ENCODE measurements at regions not wholly inside any gene's neighbourhood (a gene's known extent, or its start where the extent isn't known, plus 50 kb on each side); places are given as distances from the start of the nearest gene placed in this dataset.

- no peak for DNase-seq
Observed at GRCh38 chr5:3891113-3891512, 295.5 kb downstream of the IRX1 start.

- DNase-seq, result no peak
Observed at GRCh38 chr5:3893527-3893926, 297.9 kb downstream of the IRX1 start.

- no peak for DNase-seq
Observed at GRCh38 chr5:3893975-3894374, 298.3 kb downstream of the IRX1 start.

- no peak for DNase-seq
Observed at GRCh38 chr5:3896098-3896497, 300.5 kb downstream of the IRX1 start.

GRCh38 chr5:3899093-3899492 lies 303.5 kb downstream of the IRX1 start:
- DNase-seq, result no peak

- DNase-seq, result no peak
Observed at GRCh38 chr5:3904584-3904983, 309.0 kb downstream of the IRX1 start.

GRCh38 chr5:3905031-3905430 lies 309.4 kb downstream of the IRX1 start:
- DNase-seq, result no peak

GRCh38 chr5:3905521-3905920 lies 309.9 kb downstream of the IRX1 start:
- DNase-seq, result no peak

GRCh38 chr5:3911111-3911510 lies 315.5 kb downstream of the IRX1 start:
- DNase-seq, result no peak

GRCh38 chr5:3911773-3912172 lies 316.1 kb downstream of the IRX1 start:
- no peak for DNase-seq

GRCh38 chr5:3912790-3913189 lies 317.2 kb downstream of the IRX1 start:
- no peak for DNase-seq

- DNase-seq, result no peak
Observed at GRCh38 chr5:3913279-3913678, 317.6 kb downstream of the IRX1 start.

GRCh38 chr5:3925022-3925421 lies 329.4 kb downstream of the IRX1 start:
- DNase-seq, result no peak

GRCh38 chr5:3925935-3926334 lies 330.3 kb downstream of the IRX1 start:
- no peak for DNase-seq

GRCh38 chr5:3929799-3930198 lies 334.2 kb downstream of the IRX1 start:
- DNase-seq, result no peak

GRCh38 chr5:3931976-3932375 lies 336.3 kb downstream of the IRX1 start:
- DNase-seq, result no peak

GRCh38 chr5:3933536-3933935 lies 337.9 kb downstream of the IRX1 start:
- no peak for DNase-seq

GRCh38 chr5:3933966-3934365 lies 338.3 kb downstream of the IRX1 start:
- DNase-seq, result no peak

- DNase-seq, result no peak
Observed at GRCh38 chr5:3943859-3944258, 348.2 kb downstream of the IRX1 start.

- DNase-seq, result no peak
Observed at GRCh38 chr5:3944930-3945329, 349.3 kb downstream of the IRX1 start.

- no peak for DNase-seq
Observed at GRCh38 chr5:3948838-3949237, 353.2 kb downstream of the IRX1 start.

- DNase-seq, result no peak
Observed at GRCh38 chr5:3954199-3954598, 358.6 kb downstream of the IRX1 start.

GRCh38 chr5:3954633-3955032 lies 359.0 kb downstream of the IRX1 start:
- DNase-seq, result no peak

GRCh38 chr5:3957658-3958057 lies 362.0 kb downstream of the IRX1 start:
- DNase-seq, result no peak

- no peak for DNase-seq
Observed at GRCh38 chr5:3958389-3958788, 362.8 kb downstream of the IRX1 start.

GRCh38 chr5:3962113-3962512 lies 366.5 kb downstream of the IRX1 start:
- no peak for DNase-seq
